ENCODE measurements at regions not wholly inside any gene's neighbourhood (a gene's known extent, or its start where the extent isn't known, plus 50 kb on each side); places are given as distances from the start of the nearest gene placed in this dataset.

DNA sequence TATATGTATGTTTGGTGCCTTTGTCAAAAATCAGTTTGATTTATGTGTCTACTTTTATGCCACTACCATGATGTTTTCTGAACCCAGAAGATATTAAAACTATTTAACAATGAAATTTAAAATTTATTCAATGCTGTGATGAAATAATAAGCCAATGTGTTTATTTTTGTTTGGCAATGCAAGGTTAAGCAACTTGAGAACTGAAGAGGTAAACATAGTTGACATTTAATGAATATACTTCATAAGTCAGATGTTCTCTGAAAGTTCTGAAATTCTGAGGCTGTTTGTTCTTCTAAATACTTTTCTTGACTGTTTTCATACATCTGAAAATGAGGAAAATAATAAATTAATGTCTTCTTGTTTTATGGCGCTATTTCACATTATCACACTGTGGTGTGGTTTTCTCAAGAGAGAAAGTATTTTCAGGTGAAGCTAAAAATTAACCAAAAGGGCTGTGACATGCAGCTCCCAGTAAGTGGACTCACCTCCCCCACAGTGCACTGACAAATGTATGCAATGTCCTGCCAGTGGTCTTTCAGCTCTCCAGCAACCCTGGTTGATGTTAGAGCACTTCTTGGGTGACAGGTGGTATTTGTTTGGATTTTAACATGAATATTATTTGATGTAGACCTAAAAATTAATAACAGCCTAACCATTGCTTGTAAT is 863.6 kb upstream of the SALL3 start:
- Histone ChIP-seq H3K4me3 (ENCODE audit: control insufficient read depth in 2 of 3, extremely low read depth in 1 of 3, insufficient read depth in 2 of 3, low read depth in 1 of 3, low read length in 3 of 3) (no peak overlapping the region), H2AFZ (ENCODE audit: control insufficient read depth, low read length) (no peak overlapping the region), H3K27ac (ENCODE audit: control insufficient read depth, insufficient read depth, low read length) (no peak overlapping the region), H3K9me1 (ENCODE audit: control insufficient read depth, extremely low read depth, insufficient read depth, low read length) (no peaks in the 10 kb centered on the region), H3K4me2 (ENCODE audit: control insufficient read depth, extremely low read depth, insufficient read depth, low read depth, low read length) (no peak overlapping the region), H3K36me3 (ENCODE audit: control insufficient read depth in 2 of 2, extremely low read depth in 1 of 2, insufficient read depth in 2 of 2, low read length in 2 of 2) (no peaks in the 10 kb centered on the region), H3K79me2 (ENCODE audit: control insufficient read depth, insufficient read depth, low read length) (no peaks in the 10 kb centered on the region), H3K9me3 (ENCODE audit: control insufficient read depth, low read depth, low read length) (peaks cover 4% of the 10 kb centered on the region), H3K4me1 (ENCODE audit: control insufficient read depth, extremely low read depth, insufficient read depth, low read length) (no peaks in the 10 kb centered on the region), H3K9ac (ENCODE audit: control insufficient read depth, extremely low read depth, insufficient read depth, low read length) (no peak overlapping the region), H4K20me1 (ENCODE audit: control insufficient read depth, extremely low read depth, insufficient read depth, low read length) (no peaks in the 10 kb centered on the region), H3K27me3 (ENCODE audit: control insufficient read depth, extremely low read depth, insufficient read depth, low read length) (no peaks in the 10 kb centered on the region)
- dilution Hi-C loops (cut with MboI; ENCODE audit: extremely low pct_ligation_motif_present, low sequenced_read_pairs), result no loop called here
- DNase-seq (ENCODE audit: low read depth, low spot score), result no peak
- FAIRE-seq, result no peak
- no peak for TF ChIP-seq EZH2 (IDR thresholded peaks at IDR 0.05; ENCODE audit: low read length)
- TF ChIP-seq, protein P1, sequence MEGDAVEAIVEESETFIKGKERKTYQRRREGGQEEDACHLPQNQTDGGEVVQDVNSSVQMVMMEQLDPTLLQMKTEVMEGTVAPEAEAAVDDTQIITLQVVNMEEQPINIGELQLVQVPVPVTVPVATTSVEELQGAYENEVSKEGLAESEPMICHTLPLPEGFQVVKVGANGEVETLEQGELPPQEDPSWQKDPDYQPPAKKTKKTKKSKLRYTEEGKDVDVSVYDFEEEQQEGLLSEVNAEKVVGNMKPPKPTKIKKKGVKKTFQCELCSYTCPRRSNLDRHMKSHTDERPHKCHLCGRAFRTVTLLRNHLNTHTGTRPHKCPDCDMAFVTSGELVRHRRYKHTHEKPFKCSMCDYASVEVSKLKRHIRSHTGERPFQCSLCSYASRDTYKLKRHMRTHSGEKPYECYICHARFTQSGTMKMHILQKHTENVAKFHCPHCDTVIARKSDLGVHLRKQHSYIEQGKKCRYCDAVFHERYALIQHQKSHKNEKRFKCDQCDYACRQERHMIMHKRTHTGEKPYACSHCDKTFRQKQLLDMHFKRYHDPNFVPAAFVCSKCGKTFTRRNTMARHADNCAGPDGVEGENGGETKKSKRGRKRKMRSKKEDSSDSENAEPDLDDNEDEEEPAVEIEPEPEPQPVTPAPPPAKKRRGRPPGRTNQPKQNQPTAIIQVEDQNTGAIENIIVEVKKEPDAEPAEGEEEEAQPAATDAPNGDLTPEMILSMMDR (optimal IDR thresholded peaks at IDR 0.05 in 1 of 3, IDR thresholded peaks at IDR 0.05 in 1 of 3, conservative IDR thresholded peaks at IDR 0.05 in 1 of 3; ENCODE audit: extremely low read depth in 1 of 3, insufficient read depth in 2 of 3, low read length in 3 of 3), result no peak

DNA sequence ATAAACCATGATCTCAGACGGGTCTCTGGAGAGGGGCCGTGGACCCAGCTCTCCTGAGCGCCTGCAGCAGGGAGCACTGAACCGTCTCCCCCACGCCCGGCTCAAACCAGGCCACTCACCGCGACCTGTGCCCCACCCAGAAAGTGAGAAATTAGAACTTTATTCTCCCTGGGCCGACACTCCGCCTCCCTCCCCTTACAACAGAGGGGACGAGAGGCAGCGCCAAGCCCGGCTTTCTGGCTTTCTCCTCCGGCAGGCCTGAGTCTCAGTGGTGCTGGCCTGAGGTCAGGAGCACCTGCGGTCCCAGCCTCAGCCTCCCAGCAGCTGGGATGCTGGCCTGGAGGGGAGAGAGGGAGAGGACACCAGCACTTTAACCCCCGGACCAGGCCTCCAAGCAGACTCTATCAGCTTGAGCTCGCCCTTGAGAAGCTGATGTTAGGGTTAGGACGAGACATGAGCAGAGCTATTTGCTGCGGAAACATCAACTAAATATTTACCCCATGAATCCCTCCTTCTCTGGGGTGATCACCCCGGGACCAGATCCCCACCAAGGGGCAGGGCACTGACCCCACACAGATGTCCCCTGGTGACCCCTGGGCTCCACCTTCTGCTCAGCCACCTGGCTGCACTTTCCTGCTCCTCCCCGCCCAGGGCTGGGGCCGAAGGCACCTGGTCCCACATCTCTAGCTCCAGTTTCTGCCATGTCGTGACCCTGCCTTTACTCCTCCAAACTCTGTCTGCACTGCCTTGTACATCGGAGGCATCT is 856.3 kb upstream of the SALL3 start:
- dilution Hi-C loops (cut with MboI; ENCODE audit: extremely low pct_ligation_motif_present, low sequenced_read_pairs), result no loop called here
- TF ChIP-seq, protein P1 (optimal IDR thresholded peaks at IDR 0.05 in 1 of 3, IDR thresholded peaks at IDR 0.05 in 1 of 3, conservative IDR thresholded peaks at IDR 0.05 in 1 of 3; ENCODE audit: extremely low read depth in 1 of 3, insufficient read depth in 2 of 3, low read length in 3 of 3), result no peak
- no peak for TF ChIP-seq EZH2 (IDR thresholded peaks at IDR 0.05; ENCODE audit: low read length)
- no peak overlapping the region for H3K9ac ChIP-seq (ENCODE audit: control insufficient read depth, extremely low read depth, insufficient read depth, low read length)
- H3K9me3 ChIP-seq (ENCODE audit: control insufficient read depth, low read depth, low read length), result peaks cover 23% of the 10 kb centered on the region
- no peaks in the 10 kb centered on the region for H3K79me2 ChIP-seq (ENCODE audit: control insufficient read depth, insufficient read depth, low read length)
- FAIRE-seq (no peak), DNase-seq (ENCODE audit: low read depth, low spot score) (no peak)
- no peaks in the 10 kb centered on the region for H3K27me3 ChIP-seq (ENCODE audit: control insufficient read depth, extremely low read depth, insufficient read depth, low read length)
- H3K27ac ChIP-seq (ENCODE audit: control insufficient read depth, insufficient read depth, low read length), result no peak overlapping the region
- H3K4me1 ChIP-seq (ENCODE audit: control insufficient read depth, extremely low read depth, insufficient read depth, low read length), result no peaks in the 10 kb centered on the region
- H3K36me3 ChIP-seq (ENCODE audit: control insufficient read depth in 2 of 2, extremely low read depth in 1 of 2, insufficient read depth in 2 of 2, low read length in 2 of 2), result no peaks in the 10 kb centered on the region
- no peak overlapping the region for H2AFZ ChIP-seq (ENCODE audit: control insufficient read depth, low read length)
- H4K20me1 ChIP-seq (ENCODE audit: control insufficient read depth, extremely low read depth, insufficient read depth, low read length), result no peaks in the 10 kb centered on the region
- H3K9me1 ChIP-seq (ENCODE audit: control insufficient read depth, extremely low read depth, insufficient read depth, low read length), result no peaks in the 10 kb centered on the region
- H3K4me2 ChIP-seq (ENCODE audit: control insufficient read depth, extremely low read depth, insufficient read depth, low read depth, low read length), result no peak overlapping the region
- no peak overlapping the region for H3K4me3 ChIP-seq (ENCODE audit: control insufficient read depth in 2 of 3, extremely low read depth in 1 of 3, insufficient read depth in 2 of 3, low read depth in 1 of 3, low read length in 3 of 3)

Data from keratinocyte (primary cell).